H54 (cell line): ENCODE measurements at regions not wholly inside any gene's neighbourhood (a gene's known extent, or its start where the extent isn't known, plus 50 kb on each side); places are given as distances from the start of the nearest gene placed in this dataset.
A peak's percentile ranks its signal among the peaks of the same experiment; 100 is the strongest.
"Not testable (repeated sequence)": the region's sequence is repeated elsewhere in the genome, so short reads cannot be mapped to it uniquely, and the experiment has no call there.

Source experiments
- DNase-seq: peaks from one replicate; pipeline ENCODE4 v3.0.0; 2011; ENCODE audit warnings: low spot score, mixed read lengths; ENCODE audit not compliant: insufficient read length
- FAIRE-seq: peaks from 3 replicates; lab custom pipeline; 2011; peaks lifted over from hg19 to GRCh38; lab: Jason Lieb, UNC
- POLR2A ChIP-seq: IDR thresholded peaks from 2 replicates; pipeline ENCODE4 v1.6.1; 2011; ENCODE audit warnings: low read depth, mild to moderate bottlenecking, low read length

DNA sequence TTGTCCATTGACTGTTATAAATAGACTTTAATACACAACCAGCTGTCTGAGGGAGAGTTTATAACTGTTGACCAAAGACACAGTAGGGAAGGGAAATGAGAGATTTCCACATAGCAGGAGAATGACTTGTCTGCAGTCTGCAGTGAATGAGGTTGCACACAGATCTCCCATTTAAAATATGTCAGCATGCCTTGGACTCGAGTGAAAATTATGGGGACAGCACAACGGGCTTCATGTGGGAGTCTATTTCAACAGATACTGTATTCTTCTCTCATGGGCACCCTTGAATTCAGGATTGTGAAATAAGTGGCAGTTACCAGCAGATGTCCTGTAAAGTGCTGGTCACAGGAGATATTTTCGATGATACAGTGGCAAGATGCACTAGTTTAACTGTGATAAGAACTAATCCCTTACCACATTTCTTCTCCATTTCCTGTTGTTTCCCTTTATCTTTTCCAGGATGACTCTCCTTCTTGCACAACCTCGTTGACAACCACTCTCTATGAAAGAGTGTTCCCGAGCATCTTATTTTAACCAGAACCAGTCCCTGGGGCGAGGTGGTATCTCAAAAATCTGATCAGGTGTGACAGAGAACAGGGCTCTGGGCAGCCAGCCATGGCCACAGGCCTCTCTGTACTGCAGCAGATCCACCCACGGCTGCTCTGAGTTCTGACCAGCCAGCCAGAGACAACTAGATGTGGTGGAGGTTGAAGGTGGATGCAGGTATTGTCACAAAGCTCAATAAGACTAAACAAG lies 51.5 kb upstream of the MAP3K1 start:
- no peak for TF ChIP-seq POLR2A
- peak; percentile 36 for FAIRE-seq
- no peak for DNase-seq

DNA sequence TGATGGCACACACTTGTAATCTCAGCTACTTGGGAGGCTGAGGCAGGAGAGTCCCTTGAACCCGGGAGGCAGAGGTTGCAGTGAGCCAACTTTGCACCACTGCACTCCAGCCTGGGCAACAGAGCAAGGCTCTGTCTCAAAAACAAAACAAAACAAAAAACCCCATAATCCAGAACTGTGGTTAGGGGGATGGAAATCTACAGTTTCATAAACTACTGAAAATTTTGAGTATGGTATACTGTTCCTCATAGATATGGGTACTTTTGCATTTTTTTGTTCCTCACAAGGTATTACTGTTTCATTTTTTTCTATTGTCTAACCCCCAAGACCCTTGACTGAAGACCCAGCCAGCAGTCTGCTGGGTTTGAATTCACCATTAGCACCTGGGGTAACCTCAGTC lies 52.2 kb upstream of the MAP3K1 start:
- TF ChIP-seq POLR2A = no peak
- no peak for DNase-seq
- no peak for FAIRE-seq

DNA sequence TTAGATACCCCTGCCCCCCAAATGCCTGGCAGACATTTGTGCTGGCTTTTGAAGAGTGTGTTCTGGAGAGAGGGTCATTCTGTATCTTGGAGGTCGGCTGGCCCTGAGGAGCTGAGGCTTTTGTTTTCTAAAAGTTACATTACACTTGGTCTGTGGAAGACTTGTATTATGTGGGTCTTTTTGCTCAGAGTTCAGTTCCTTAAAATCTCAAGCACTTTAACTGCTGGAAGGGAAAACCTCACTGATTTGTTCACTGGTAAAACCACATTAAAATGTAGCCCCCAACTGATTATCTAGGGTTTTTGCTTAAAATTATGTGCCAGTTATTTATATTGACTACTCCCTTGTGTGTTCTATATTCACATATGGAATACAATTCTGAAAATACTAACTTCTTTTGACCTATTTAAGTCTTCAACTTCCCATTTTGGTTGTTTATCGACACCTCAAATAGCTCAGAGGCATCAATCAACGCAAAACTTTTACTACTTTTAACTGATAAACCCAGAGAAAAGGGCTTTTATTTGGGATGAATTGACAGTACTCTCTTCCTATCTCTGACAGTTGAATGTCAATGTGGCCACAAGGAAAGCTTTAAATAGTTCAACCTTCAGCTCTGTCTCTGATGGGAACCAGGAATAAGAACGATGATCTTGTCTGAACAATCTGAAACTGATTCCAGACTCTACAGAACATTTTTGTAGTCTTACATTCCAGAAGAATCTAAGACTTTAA lies 54.0 kb upstream of the MAP3K1 start:
- no peak for TF ChIP-seq POLR2A
- DNase-seq (no peak), FAIRE-seq (no peak)

DNA sequence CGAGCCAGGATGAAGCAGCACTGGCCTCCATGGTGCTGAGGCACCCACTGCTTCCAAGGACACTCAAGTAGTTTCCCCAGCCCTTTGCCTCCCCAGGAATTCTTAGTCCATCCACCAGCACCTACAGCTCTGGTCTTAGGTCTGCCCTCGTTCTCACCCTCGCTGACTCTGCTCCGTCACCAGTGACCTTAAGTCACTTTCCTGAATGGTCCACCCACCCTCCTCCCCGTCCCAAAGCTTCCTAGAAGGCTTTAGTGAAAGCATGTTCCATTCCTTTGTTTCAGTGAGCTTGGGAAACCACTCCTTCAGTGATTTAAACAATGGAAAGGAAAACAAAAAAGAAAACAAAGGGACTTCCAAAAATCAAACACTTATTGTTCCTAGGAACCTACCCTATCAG lies 54.6 kb upstream of the MAP3K1 start:
- DNase-seq (no peak), FAIRE-seq (no peak)
- no peak for TF ChIP-seq POLR2A

DNA sequence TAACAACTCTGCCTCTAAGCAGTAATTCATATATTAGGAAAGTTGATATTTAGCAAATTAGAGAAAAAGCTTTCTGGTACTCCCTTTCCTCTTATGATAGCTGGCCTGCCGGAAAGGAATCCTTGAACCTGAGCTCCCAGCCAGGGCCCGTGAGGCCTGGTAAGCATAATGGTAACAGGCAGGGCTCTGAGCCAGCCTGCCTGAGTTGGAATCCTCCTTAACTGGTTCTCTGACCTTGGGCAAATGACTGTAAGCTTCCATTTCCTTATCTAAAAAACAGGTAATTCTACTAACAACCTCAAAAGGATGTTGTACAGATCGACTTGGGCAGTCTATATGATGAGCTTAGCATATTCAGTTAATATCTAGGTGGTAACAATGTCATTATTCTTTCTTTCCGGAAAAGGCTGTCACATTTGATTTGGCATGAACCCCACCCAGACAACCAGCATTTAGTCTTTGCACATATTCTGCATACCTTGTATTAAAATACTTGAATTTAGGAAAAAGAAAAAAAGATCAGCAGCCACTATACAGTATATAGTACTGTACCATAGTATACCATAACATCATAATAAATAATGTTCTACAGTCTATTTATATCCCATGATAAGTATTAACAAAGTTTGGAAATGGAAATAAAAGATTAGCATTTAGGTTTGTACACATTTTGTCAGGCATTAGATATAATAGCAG lies 55.7 kb upstream of the MAP3K1 start:
- DNase-seq (no peak), FAIRE-seq (no peak)
- no peak for TF ChIP-seq POLR2A

DNA sequence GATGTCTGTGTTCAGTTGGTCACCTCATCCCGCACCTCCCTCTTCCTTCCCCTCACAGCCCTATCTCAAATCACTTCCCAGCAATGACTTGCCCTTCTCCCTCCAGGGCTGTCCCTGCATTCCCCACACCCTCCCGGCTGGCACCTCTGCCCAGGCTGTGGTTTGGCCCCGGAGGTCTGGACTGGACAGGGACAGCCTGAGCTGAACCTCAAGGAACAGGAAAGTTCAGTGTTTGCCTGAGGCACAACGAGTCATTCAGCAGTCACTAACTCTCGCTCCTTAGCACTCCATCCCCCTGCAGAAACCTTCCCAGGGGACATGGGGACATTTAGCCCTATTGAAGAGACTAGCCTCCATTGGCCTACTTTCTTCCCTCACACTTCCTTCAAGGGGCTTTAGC lies 58.3 kb upstream of the MAP3K1 start:
- DNase-seq (no peak), FAIRE-seq (no peak)
- TF ChIP-seq POLR2A = no peak

DNA sequence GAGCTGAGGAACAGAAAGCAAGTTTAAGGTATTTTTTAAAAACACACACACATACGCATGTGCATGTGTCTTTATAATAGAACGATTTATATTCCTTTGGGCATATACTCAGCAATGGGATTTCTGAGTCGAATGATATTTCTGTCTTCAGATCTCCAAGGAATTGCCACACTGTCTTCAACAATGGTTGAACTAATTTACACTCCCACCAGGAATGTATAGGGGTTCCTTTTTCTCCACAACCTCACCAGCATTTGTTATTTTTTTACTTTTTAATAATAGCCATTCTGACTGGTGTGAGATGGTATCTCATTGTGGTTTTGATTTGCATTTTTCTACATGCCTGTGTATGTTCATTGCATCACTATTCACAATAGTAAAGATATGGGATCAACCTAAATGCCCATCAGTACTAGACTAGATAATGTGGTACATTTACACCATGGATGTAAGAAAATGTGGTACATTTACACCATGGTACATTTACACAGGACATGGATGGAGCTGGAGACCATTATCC lies 60.3 kb upstream of the MAP3K1 start:
- no peak for TF ChIP-seq POLR2A
- FAIRE-seq = no peak
- DNase-seq = no peak

DNA sequence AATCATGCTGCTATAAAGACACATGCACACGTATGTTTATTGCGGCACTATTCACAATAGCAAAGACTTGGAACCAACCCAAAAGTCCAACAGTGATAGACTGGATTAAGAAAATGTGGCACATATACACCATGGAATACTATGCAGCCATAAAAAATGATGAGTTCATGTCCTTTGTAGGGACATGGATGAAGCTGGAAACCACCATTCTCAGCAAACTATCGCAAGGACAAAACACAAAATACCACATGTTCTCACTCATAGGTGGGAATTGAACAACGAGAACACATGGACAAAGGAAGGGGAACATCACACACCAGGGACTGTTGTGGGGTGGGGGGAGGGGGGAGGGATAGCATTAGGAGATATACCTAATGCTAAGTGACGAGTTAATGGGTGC lies 61.8 kb upstream of the MAP3K1 start:
- DNase-seq, FAIRE-seq: not testable (repeated sequence)

DNA sequence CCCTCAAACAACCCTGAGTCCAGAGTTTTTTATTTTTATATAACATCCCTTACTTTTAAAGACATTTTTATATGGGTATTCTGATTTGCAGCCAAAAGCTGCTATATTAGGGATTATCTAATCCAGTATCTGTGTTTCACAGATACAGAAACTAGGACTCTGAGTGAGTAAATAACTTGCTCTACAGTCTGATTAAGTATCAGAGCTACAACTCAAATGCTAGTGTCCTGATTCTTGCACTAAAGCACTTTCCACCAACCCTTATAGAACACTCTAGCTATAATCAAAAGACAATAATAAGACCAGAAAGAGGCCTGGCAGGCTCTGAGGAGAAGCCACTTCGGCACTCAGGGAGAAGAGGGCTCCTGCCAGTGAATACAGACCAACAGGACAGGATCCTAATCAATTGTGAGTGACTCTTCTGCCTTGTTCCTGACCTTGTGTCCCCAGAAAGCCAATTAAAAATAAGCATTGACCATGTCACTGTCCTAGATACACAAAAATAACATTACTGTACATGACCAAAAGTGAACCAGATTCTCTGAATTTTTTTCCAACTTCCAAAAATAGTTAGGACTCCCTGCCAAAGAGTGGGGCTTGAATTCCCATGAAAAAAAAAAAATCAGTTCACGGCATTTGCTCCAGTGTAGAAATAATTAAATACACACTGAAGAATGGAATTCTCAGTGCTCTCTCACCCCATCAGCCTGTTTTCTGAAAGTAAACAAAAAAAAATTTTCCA lies 63.6 kb upstream of the MAP3K1 start:
- no peak for DNase-seq
- TF ChIP-seq POLR2A = no peak
- FAIRE-seq = no peak

DNA sequence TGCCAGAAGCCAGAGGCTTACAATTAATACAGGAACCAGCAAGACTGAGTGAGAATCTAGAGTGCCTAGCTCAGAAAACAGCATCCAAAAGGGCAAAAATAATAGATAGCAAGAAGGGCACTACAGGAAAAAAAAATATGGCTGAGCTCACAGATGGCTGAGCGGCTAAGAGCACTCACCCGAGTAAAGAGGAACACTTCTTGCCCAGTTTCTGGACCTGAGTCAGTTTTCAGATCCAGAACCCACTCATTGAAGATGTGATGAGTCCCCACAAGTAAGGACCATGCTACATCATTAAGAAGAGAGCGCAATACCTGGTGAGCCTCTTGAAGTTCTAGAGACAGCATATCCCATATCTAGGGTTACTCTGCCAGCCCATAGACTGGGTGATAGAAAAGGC lies 65.5 kb upstream of the MAP3K1 start:
- FAIRE-seq = no peak
- DNase-seq = no peak
- TF ChIP-seq POLR2A = no peak

DNA sequence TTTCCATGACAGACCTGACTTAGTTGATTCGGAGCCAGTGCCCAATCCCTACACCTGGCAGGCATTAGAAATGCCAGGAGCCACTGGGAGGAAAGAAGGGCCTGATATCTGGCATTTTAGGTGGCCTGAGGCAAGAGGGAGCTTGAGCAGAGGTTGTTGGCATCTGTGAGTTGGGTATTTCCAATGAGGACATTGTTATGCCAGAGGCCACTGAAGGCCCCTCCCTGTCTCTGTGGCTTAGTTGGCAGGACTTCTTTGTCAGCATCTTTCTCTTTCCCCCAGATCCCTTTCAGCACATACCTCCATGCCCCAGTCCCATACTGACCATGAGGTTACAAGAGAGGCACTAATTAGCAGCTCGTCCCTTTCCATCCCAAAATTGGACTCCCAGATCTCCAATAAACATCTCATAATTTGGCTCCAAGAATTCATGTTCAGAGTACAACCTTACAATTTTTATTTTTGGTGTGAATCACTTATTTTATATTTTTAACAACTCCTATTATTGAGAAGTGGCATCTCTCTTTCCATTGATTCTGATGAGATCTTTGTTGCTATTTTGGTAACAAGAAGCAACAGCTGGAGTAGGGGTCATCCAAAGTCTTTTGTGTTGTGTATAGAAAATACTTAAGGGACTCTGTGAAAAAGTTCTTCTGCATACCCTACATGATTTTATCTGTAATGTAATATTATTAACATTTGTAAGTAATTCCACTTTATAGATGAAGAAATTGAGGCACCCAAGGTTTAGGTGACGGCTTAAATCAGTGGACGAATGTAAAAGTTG lies 68.6 kb upstream of the MAP3K1 start:
- FAIRE-seq (no peak), DNase-seq (no peak)
- no peak for TF ChIP-seq POLR2A

DNA sequence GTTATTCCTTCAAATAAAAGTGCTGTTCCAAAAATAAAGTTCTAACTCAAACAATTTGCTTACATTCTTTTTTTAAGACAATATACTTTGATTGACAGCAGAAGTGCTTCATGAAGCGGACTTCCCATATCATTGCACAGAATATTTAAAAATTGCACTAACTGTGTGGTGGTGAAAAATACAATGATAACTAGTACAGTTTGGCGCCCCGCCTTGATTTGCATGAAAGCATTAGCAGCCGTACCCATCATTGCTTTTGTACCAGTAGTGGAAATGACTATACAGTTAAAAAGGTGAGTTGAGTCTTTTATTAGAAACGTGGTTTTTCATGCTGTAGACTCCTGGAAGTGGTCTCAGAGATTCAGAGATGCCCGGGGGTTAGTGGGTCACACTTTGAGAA lies 69.5 kb upstream of the MAP3K1 start:
- TF ChIP-seq POLR2A = no peak
- FAIRE-seq = no peak
- DNase-seq = no peak

DNA sequence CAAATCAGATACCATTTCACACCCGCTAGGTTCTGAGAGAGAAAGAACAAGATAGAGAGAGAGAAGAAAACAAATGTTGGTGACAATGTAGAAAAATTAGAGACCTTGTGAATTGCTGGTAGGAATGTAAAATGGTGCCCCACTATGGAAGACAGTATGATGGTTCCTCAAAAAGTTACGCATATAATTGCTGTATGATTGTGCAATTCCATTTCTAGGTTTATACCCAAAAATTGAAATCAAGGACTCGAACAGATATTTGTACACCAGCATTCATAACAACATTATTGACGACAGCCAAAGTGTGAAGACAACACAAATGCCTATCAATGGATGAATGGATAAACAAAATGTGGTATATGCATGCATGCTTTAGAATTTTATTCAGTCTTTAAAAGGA lies 74.5 kb upstream of the MAP3K1 start:
- FAIRE-seq (no peak), DNase-seq (no peak)
- no peak for TF ChIP-seq POLR2A

DNA sequence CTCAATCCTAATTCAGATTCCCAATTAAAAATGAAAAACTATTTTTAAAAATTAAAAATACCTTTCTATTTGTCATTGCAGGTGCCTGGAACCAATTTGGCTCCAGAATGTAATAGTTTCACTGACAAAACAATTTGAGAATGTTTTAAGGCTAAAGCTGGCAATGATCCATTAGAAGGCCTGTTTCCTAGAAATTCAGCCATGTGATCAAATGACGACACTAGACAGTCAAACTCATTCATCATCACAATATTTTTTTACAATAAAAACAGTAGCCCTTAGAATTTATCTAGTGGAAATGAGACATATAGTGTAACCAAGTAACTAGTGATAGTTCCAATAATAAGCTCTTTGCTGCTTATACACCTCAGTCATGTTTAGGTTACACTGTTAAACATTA lies 75.4 kb upstream of the MAP3K1 start:
- DNase-seq = no peak
- TF ChIP-seq POLR2A = no peak
- no peak for FAIRE-seq
